UCSD-AML1 (cell line): ENCODE measurements at regions not wholly inside any gene's neighbourhood (a gene's known extent, or its start where the extent isn't known, plus 50 kb on each side); places are given as distances from the start of the nearest gene placed in this dataset.

Source experiments
- DNase-seq: peaks from one replicate; lab custom pipeline; 2025; ENCODE audit not compliant: unreplicated experiment; lab: John Stamatoyannopoulos, UW

DNA sequence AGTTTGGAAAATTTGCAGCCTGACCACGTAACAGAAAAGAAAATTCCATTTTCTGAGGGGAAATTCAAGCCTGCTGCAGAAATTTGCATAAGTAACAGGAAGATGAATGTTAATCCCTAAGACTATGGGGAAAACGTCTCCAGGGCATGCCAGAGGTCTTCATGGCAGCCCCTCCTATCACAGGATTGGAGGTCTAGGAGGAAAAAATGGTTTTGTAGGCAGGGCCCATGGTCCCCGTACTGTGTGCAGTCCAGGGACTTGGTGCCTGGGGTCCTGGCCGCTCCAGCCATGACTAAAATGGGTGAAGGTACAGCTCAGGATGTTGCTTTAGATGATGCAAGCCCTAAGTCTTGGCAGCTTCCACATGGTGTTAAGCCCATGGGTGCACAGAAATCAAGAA is 437.3 kb upstream of the SEMA3A start:
- no peak for DNase-seq

- no peak for DNase-seq
Observed at GRCh38 chr7:84629640-84630318, 435.2 kb upstream of the SEMA3A start.

GRCh38 chr7:84629216-84629615 is 434.6 kb upstream of the SEMA3A start:
- DNase-seq = no peak

DNA sequence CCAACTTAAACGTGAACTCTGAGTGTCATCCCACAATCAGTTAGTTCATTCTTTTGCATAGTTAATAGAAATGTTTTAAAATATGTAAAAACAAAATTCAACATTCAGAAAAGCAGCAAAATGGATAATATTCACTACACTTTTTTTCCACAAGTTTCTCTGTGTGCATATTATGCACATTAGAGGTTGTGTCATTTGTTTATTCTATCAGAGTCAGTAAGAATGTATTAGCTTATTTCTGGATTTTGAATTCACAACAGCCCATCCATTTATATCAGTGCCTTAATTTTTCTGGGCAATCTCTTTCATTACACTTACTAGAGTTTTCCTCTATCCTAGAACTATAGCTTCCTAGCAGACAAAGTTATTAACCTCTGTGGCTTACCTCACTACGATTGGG is 432.7 kb upstream of the SEMA3A start:
- no peak for DNase-seq

DNA sequence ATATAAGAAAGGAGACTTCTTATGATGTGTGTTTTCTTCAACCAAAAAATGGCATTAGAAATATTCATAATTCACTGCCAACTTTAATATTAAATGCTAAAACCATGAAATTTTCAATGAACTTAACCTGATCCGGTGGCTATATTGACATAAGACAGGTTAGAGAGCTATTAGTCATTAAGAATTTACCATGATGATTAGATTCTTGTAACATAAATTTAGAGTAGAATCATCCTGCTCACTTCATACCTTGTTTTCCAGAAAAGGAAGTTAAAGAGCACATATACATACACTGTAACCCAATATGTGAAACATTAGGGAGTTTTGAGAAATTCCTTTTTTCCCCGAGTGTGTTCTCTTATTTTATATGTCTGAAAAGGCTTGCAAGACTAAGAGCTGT is 430.3 kb upstream of the SEMA3A start:
- no peak for DNase-seq

GRCh38 chr7:84624527-84624926 is 429.9 kb upstream of the SEMA3A start:
- no peak for DNase-seq

GRCh38 chr7:84617265-84618030 is 422.9 kb upstream of the SEMA3A start:
- no peak for DNase-seq

DNA sequence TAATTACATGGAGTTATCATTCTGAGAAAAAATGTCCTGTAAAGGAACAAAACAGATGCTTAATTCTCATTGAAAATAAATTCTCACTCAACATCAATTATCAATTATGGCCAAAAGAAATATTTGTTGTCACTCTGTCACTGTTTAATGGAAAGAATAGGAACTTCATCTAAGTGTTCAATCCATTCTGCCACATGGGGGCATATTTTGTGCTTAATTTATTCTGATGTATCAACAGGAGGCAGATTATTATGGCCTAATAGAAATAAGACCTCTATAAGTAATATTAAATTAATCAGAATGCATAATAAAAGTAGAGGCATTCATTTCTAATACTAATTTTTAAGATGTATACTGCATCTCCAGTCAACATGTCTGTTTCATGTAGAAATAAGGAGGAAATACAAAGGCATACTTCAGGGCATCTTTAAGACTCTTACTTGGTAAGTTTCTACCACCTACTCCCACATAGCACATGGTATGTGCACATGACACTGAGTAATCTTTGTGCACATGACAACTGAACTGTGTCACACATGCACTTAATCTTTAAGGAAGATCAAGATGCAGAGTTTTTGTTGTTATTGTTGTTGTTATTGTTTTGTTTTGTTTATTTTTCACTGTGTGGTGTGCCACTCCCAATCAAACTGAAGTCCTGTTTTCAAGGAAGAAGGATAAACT is 420.4 kb upstream of the SEMA3A start:
- DNase-seq = no peak

GRCh38 chr7:84612981-84613681 is 418.5 kb upstream of the SEMA3A start:
- no peak for DNase-seq

GRCh38 chr7:84611391-84611790 is 416.8 kb upstream of the SEMA3A start:
- no peak for DNase-seq

DNA sequence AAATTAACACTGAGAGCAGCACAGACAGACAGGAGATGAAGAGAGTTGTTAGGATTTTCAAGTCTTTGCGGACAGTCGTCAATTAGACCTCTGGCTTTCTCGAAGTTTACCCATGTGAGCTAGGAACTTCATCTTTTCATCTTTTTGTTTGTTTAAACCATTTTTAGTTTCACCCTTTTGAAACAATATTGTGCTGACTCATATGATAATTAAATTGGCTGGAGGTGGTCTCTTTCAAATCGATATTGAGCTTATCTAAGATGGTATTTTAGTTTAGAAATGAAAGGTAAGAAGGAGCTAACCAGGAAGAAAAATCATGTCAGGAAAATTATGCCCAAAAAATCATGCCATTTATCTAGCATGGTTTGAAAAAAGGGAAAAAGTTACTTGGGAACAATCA is 415.8 kb upstream of the SEMA3A start:
- no peak for DNase-seq

- DNase-seq = no peak
Observed at GRCh38 chr7:84605301-84605700, 410.7 kb upstream of the SEMA3A start.

DNA sequence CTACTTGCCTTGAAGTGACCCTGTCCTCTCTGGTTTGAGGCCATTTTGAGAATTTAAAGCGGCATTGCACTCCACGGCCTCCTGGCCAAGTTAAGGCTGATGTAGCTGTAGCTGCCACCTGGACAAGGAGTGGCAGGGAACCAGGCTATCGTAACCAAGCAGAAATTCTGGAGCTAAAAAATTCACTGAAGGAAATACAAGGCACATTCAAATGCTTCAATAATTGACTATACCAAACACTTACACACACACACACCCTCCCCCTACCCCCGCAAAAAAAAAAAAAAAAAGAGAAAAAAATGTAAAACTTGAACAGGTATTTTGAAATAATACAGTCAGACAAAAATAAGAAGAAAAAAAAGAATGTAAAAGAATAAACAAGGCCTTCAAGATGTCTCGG is 409.0 kb upstream of the SEMA3A start:
- no peak for DNase-seq

DNA sequence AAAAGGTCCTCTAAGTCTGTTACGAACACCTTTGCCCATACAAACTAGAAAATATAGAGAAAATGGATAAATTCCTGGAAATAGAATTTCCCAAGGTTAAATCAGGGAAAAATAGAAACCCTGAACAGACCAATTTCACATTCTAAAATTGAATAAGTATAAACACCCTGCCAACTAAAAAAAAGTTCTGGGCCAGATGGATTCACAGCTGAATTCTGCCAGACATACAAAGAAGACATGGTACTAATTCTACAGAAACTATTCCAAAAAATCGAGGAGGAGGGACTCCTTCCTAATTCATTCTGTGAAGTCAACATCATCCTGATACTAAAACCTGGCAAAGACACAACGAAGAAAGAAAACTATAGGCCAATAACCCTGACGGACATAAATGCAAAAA is 400.4 kb upstream of the SEMA3A start:
- no peak for DNase-seq

GRCh38 chr7:84591897-84592296 is 397.3 kb upstream of the SEMA3A start:
- no peak for DNase-seq

DNA sequence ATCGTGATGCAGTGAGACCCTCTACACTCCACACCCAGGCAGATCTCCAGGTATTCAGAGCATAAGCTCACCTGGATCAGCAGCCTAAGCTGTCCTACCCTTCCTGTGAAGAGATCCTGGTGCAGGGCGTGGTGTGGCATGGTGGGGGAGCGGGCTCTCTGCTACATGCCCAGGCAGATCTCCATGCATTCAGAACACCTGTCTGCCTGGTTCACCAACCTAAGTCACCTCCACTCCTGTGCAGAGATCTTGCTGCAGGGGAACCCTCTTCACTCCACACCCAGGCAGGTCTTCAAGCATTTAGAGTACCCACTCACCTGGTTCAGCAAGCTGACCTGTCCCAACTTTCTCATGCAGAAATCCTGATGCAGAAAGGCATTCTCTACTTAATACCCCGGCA is 394.4 kb upstream of the SEMA3A start:
- DNase-seq = no peak

GRCh38 chr7:84583331-84583730 is 388.7 kb upstream of the SEMA3A start:
- DNase-seq = no peak

DNA sequence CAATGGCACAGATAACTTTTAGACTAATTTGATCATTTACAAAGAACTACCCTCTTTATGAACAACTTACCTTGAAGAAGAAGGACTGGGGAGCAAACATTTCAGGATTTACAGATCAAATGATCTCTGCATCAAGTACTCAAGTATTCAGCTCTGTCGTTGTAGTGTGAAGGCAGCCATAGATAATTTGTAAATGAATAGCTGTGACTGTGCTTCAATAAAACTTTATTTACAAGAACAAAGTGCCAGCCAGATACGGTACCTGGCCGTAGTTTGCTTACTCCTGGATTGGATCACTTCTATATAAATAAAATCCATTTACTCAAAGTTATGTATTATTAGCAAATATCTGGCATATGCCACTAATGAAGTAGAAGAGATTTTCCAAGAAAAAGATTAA is 388.2 kb upstream of the SEMA3A start:
- DNase-seq = no peak

DNA sequence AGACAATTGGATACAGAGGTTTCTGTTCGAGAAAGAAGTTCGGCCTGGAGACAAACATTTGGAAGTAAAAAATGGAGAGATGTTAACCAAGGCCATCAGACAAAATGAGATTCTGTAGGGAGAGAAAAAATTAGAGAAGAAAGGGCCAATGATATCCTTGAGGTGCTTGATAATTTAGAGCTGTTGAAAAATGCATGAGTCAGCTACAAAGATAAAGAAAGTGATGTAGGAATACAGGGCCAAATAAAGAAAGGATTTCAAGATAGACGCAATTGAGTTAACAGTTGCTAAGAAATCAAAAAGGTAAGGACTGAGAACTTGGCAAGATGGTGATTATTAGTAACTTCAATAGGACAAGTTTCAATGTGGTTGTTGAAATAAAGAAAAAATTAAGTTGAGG is 384.2 kb upstream of the SEMA3A start:
- no peak for DNase-seq

GRCh38 chr7:84568781-84569180 is 374.2 kb upstream of the SEMA3A start:
- no peak for DNase-seq

DNA sequence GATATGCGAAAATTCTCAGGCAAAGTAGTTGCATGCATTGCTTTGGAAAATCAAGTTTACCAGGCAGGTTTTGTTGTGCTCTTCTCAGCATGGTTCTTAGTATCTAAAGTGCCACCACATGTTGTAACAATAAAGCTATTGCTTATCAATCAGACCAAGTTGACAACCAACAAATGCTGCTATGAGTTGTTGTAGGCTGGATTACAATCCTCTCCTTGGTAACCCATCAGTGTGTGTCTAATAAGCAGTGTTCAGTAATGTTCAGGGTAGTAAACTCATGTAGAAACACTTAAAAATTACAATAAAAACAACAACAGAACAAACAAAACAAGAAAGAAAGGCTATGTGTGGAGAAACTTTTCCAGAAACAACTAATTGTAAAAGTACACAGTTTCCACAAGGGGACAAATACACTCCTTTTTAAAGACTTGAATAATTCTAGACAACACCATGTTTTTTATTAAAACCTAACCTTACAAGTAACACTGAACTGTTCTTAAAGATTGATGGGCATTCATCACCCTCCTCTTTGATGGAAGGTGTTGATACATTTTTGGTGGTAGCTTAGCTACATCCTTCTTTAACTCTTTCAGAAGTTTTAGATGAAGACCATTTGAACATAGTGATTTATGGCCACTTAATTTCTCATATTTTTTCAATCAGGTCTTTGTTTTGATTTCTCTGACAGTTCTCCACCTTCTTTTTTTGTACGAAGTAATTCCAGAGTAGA is 370.9 kb upstream of the SEMA3A start:
- no peak for DNase-seq
